NCI-H2029 treated with DMSO at 0.1 percent for 48 hours (cell line): ENCODE measurements at regions not wholly inside any gene's neighbourhood (a gene's known extent, or its start where the extent isn't known, plus 50 kb on each side); places are given as distances from the start of the nearest gene placed in this dataset.

ENCODE experiments used
- DNase-seq: peaks from one replicate; lab custom pipeline; 2025; lab: John Stamatoyannopoulos, UW

DNA sequence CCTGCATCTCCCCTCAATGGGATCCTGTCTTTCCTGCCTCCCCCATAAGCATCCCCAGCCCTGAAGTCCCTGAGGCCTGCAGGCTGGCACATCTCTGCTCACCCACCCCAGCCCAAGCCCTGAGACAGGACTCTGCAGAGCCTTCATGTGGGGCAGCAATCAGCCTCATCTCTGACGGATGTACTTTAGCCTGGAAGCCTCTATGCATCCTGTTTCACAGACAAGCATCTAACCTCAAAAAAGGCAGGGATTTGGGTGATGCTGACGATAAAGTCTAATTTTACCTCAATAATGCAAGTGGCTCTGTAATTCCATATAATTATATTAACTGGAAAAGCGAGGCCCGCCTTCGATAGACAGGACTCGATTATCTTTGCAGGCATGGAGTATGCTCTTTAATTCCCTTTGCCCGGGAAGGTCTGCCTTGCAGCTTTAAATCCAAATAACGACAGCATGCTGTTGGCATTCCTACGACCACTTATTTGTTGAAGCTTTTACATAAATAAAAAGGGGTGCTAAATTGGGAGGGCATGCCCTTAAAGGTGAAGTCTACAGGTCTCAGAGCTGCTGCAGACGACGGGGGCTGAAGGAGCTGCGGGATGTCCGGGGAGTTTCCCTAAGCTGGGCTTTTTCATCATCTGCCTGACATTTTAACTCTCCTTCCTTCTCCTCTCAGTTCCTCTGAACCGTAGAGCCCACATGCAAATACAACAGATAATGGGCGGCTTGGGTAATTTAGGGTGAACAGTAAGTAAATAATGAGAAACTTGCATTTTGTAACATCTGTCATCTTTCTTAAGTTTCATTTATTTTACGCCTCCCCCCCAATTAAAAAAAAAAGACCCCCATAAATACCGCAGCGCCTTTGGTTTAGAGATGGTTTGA, 211.5 kb downstream of the URI1 start:
- no peak for DNase-seq

DNA sequence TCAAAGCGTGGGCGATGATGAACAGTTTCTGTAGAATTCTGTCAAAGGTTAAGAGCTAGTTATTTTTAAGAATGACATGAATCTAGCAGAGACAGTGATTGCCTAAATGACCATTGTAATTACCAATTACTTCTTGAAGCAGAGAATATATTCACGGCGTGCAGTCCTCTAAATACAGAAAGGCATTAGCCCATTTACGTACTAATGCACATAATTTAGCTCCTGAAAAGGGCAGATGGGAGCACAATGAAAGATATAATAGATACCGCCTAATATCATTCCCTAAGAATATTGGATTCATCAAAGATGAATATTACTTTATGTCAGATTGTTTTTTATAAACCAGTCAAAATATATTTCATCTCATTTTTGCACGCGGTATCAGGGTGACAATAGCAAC, 212.4 kb downstream of the URI1 start:
- no peak for DNase-seq

DNA sequence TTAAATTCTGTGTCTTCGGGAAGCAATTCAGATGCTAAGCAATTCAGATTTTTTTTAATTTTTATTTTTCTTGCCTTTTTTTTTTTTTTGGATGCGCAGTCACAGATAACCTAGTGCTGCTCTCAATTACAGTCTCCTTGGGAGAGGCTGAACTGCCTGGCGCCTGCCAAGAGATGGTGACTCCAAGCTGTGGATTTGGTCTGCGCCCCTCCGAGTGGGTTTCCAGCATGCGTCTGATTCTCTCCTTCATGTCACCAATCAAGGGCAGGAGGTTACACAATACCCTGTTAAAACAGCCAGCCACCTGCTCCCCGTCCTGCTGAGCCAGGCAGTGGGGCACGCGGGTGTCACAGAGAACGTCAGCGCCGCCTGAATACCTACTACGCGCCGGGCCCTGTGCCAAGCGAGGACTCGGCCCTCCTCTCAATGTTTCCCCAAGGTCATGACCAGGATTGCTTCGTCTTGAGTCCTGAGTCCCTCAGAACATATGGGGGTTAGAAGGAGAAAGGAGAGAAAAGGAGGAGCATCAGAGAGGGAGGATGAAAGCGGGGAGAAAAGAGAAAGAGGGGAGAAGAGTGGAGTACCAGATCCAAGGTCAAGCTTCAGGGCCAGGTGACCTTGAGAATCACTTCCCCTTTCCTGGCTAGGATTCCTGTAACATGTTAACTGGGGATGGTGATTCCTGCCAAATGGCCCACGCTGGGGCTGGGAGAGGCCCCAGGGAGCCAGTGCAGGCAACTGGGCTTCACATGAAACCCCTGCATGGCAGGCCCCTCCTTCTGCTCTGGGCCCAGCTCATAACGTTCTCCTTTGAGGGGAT, 213.6 kb downstream of the URI1 start:
- DNase-seq: no peak

DNA sequence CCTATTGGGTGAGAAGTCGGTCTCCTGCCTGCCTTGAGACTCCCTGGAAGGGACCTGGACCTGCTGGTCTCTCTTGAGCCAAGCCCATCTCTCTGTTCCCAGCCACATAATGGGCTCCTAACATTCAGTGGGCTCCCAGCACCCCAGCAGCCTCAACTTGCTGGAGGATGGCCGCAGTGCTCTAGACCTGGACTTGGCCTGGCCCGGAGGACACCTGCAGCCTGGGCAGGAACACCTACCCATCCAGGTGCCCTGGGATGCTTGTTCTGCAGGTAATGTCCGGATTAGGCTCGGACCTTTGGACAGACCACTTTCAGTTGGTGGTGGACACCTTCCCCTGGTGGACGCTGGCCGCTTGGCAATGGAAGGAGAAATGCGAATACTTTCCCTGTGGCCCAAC, 214.6 kb downstream of the URI1 start:
- no peak for DNase-seq

DNA sequence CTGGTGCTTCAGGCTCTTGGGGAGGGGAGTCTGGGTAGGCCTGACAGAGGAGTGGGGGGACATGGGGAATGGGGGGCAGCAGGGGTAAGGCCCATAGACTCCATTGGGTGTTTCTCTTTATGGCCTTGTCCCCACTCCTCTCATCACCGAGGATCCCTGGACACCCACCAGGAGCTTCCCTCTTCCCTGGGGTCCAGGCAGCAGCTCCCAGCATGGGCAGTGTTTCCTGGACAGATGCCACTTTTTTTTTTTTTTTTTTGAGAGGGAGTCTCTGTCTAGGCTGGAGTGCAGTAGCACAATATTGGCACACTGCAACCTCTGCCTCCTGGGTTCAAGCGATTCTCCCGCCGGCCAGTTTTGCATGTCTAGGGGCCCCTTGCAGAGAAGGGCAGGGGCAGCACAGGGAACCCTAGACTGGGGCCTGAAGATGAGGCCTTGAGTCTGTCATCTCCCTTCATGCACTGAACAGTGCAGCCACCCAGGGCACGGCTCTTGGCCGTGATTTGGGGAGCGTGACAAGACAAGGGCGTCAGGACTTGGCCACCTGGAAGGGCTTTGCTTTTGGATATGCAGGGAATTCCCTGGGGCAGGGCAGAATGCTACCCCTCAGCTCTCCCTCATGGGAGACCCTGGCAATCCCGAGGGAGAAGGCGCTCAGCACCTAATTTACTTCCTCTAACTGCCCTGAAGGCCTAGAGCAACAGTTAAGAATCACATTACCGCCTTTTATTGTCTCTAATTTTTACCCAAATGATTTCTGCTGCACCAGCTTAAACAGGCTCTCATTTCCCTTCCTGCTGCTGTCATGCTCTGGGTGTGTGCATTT, 213.9 kb upstream of the ZNF536 start:
- no peak for DNase-seq

DNA sequence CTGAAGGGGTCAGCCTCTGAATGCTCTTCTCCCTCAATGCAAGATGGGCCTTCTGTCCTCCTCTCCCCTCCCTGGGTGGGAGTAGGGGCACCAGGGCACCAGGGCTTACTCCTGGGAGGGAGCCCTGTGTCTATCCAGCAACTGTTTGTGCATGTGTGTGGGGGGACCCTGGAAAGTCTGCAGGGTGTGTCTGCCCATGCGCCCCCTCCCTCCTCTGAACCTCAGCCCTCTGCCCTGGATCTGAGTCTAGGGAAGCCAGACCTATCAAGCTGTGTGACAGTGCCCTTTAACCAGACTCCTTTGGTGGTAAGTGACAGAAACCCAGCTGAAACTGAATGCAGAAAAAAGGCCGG, 213.3 kb upstream of the ZNF536 start:
- no peak for DNase-seq

DNA sequence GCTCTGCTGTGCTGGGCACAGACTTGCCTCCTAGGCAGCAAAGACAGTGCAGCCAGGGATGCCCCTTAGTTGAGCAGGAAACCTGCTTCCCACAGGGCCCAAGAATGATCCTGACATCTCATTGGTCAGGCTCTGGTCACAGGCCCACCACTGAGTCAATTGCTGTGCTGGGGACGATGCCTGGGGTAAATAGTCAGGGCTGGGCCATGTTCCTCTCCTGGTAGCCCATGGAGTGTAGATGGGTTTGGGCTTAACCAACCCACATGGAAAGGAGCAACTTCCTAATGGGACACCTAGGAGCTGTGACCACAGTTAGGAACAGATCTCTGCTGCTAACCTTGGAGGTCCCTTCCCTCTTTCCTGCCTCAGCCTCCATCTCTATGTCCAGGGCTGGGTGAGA, 212.5 kb upstream of the ZNF536 start:
- no peak for DNase-seq

DNA sequence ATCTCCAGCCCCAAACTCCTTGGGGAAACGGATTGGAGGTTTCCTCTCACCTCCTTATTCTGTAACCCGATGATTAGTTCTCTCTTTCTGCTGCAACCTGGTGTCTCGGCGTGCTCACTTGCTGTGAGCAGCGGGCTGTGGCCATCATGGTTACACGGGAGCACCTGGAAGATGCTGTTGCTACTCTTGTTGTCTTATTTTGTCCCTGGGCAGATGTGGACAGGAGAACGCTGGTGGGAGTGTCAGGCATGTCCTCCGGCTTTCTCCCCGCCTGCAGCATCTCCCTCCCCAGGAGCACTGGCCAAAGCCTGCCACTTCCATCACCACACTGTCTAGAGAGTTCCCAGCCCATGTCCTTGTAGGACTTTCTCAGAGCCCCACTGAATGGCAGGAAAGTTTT, 211.8 kb upstream of the ZNF536 start:
- no peak for DNase-seq

DNA sequence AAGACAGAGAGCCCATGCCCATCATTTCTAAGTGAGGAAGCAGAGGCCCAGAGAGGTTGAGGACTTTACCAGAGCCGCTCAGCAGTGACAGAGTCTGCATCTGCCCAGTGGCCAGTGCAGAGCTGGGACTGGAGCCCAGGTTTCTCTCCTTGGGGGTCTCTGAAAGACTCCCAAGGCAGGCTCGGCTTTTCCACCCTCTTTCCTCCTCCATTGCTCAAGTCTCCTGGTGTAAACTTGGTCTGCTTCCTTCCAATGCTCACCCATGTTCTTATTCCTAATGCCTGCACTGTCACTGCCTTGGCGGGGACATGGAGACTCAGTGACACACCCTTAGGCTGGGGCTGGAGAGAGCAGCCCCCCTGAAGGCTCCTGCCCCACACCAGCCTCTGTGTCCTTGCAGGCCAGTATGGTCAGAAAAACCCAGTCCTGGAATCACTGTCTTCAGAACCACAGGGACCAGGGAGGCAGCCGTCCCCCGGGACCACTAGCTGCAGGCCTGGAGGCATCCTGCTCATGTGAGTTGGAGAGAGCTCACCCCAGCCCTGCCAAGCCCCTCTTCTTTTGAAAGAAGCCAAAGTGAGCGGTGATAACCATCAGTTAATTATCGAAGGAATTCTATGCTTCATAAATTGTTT, 211.0 kb upstream of the ZNF536 start:
- DNase-seq: no peak

DNA sequence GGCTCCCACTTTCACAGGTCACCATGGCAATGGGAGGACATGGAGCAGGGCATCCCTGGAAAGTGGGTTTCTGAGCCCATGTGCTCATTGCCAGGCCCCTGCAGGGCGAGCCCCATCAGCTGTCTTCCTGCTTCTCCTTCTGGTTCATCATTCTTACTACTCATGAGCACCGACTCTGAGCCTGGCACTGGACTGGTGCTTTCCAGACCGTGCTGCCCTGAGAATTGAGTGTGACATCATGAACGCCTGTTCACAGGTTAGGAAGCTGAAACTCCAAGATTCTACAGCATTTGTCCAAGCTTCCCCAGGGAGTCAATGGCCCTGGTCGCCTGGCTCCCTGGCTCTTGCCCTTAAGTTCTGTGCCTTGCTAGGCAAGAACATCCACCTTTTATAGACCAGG, 210.4 kb upstream of the ZNF536 start:
- DNase-seq: no peak

DNA sequence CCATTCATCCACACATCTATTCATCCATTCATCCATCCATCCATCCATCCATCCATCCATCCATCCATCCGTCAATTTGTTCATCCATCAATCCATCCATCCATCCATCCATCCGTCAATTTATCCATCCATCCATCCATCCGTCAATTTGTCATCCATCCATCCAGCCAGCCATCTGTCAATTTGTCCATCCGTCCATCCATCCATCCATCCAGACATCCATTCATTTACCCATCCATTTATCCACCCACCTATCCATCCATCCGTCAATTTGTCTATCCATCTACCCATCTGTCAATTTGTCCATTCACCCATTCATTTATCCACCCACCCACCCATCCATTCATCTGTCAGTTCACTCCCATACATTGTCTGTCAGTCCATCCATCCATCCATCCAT, 209.5 kb upstream of the ZNF536 start:
- DNase-seq: no peak

DNA sequence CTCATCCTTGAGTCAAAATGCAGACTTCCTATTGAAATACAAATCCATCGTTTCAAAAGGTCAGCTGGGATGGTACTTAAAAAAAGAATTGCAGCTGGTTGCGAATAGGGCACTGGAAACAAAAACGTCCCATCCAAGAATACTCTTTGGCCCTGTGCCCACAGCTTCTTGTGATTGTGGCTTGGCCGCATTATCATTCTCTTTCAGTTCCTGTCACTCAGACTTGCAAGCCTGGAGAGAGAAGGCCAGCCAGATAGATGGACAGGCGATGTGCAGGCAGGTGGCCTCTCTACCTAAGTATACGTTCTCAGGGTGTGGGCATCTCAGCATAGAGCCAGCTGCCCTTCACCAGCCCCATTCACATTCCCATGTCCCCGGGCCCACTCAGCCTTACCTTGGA, 208.5 kb upstream of the ZNF536 start:
- DNase-seq: no peak

DNA sequence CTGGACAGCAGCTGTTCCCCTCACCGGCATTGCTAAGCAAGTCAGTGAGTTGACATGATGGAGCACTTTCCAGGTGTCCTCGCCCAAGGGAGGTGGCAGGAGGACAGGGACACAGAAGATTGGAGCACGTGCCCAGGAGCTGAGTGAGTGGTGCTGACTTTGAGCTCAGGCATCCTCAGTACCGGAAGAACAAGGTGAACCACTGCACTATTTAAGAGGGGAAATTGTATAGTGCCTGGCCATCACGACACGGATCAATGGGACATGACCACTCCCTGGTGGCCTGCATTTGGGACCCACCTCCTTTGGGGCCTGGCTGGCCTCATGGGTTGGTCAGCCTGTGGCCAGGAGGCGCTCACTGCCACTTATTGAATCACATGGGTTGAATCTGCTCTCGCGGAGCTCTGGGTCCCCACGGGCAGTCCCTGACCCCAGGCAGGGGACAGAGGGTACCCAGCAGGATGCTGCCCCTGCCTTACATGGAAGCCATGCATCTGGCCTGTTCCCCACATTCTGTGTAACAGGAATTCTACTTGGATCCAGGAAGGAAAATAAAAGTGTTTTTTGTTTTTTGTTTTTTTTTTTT, 206.9 kb upstream of the ZNF536 start:
- no peak for DNase-seq

DNA sequence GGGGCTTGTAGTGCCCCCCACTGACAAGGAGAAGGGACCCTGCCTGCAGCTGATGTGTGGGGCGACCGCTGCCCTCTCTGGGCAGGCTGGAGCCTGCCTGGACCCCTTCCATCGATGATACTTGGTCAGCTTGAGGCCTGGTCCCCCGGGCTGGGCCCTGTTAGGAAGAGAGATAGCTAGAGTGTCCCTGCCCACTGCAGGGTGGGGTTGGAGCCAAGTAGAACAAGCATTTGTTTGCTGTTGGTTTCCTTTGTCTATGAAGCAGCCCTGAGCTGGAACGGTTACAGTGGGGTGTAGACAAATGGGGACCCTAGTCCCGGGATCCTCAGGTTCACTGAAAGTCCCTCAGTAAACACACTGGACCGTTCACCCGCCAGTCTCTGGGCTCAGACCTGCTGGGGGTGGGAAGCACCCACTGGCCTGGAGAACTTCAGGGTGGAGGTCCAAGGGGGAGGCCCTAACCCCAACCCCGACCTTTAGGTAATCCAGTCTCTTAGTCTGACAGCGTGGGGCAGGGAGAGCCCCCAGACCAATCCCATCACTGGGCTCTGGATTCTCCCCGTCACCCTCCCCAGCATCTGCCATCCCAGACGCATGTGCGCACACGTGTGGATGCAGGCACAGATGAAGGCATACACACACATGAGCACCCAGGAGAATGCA, 204.8 kb upstream of the ZNF536 start:
- DNase-seq: no peak

DNA sequence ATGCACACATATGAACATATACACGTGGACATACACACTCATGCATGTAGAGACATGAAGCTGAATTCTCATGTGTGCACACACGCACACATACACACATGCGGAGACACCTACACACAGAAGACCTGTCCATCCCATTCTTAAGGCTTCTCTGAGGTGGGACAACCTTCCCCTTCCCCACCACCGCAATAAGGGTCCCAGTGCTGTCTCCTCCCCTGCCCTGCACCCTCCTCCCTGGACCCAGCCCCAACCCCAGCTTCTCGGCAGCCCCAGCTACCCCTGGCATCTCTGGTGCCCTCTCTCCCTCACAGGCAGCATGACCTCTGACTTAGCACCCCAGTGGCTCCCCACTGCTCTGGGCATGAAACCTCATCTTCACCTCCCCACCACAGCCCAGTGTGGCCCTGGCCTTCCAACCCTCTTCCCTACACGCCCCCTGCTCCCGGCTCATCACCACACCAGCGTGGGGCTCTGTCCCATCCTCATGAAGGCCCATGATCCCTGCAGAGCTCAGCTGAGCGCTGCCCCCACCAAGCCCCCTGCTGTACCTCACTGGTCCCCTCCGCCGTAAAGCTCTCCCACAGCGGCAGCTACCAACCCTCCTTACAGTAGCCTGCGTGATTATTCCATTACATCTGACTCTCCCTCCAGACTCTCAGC, 204.1 kb upstream of the ZNF536 start:
- DNase-seq: no peak

DNA sequence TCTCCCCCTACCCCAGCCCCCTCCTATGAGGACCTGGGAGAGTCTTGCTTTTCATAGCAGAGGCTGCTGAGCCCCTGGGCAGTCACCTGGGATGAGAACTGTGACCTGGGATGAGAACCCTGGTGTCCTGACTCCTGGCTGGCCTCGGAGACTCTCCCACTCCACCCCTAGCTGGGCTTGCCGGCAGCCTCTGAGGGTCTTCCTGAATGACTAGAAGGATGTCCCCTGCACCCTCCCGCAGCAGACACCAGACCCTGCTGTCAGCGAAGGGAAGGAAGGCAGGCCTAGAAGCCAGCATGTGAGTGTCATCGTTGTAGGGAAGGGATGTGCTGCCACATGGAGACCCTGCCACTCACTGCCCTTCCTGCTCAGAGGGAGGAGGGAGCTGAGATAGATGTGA, 203.4 kb upstream of the ZNF536 start:
- no peak for DNase-seq

DNA sequence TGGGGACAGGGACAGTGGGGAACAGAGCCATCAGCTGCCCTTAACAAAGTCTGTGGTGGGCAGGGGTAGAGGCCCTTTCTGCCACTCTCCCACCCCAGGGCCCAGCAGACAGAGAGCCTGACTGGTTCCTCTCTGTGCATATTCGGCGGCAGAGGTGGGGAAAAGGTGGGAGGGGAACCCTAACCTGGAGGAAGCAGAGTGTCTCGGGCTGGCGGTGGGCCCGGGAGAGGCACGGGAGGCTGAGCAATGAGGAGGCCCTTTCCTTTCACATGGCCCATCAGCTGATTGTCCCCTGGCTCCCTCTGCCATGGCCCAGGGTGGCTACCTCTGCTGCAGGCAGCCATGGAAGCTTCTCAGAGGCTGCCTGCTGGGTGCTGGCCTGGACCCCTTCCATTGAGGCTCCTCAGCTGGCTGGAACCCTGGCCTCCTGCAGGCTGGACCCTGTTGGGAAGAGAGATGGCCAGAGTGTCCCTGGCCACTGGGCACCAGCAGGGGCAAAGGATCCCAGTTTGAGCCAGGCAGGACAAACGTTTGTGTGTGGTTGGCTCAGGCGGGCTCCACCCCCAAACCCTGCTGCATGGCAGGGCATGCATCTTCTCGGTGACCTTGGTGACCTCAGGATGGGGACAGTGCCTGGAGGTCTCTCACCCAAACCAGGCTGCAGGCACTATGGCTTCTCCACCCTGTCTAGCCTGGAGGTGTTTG, 202.8 kb upstream of the ZNF536 start:
- DNase-seq: no peak

DNA sequence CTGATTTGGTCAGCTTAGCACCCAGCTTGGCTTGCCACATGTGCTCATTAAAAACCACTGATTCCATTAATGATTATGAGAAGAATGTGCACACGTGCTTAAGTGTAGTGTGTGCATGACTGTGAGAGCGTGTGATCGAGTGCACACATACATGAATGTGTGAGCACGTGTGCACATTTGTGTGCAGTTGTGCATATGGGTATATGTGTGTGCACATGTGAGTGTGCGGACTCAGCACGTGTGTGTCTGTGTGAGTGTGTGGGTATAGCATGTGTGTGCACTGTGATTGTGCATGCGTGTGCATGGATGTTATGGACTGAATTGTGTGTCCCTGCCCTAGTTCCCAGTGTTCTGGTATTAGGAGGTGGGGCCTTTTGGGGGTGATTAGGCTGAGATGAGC, 202.1 kb upstream of the ZNF536 start:
- no peak for DNase-seq

DNA sequence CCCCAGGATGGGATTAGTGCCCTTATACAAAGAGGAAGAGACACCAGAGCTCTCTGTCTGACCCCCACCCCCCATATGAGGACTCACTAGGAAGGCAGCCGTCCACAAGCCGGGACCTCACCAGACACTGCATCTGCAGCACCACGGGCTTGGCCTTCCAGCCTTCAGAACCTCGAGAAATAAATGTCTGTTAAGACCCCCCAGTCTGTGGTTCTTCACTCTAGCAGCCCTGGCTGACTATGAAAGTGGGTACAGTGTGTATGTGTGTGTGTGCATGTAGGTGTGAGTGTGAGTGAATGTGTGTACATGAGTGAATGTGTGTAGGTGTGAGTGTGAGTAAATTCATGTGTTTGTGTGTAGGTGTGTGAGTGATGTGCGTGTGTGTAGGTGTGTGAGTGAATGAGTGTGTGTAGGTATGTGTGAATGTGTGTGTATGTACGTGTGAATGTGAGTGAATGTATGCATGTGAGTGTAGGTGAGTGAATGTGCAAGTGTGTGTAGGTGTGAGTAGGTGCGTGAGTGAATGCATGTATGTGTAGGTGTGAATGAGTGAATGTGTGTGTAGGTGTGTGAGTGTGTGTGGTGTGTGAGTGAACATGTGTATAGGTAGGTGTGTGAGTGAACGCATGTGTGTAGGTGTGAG, 201.6 kb upstream of the ZNF536 start:
- no peak for DNase-seq
